HUES48 (cell line): ENCODE measurements at regions not wholly inside any gene's neighbourhood (a gene's known extent, or its start where the extent isn't known, plus 50 kb on each side); places are given as distances from the start of the nearest gene placed in this dataset.

Experiments
- H3K27ac ChIP-seq: one replicate; pipeline ENCODE4 v1.7.0; 2013; ENCODE audit warnings: low read depth, low read length, inconsistent platforms
- H3K27me3 ChIP-seq: 2 replicates; pipeline ENCODE4 v1.6.1; 2013; ENCODE audit warnings: mild to moderate bottlenecking, low read length; ENCODE audit not compliant: control insufficient read depth, insufficient read depth
- H3K36me3 ChIP-seq: 2 replicates; pipeline ENCODE4 v1.6.1; 2013; ENCODE audit warnings: low read length; ENCODE audit not compliant: control insufficient read depth, insufficient read depth
- H3K4me1 ChIP-seq: 2 replicates; pipeline ENCODE4 v1.6.1; 2013; ENCODE audit warnings: mild to moderate bottlenecking, low read length; ENCODE audit not compliant: control insufficient read depth, insufficient read depth
- H3K4me3 ChIP-seq: 2 replicates; pipeline ENCODE4 v1.5.1; 2013; ENCODE audit warnings: mild to moderate bottlenecking, low read depth, low read length
- H3K9ac ChIP-seq: 2 replicates; pipeline ENCODE4 v1.6.1; 2013; ENCODE audit warnings: mild to moderate bottlenecking, low read depth, low read length, moderate library complexity
- H3K9me3 ChIP-seq: 2 replicates; pipeline ENCODE4 v1.6.1; 2013; ENCODE audit warnings: low read length; ENCODE audit not compliant: control insufficient read depth, insufficient read depth

GRCh38 chr10:20407357-20407756, 489.8 kb downstream of the NEBL start:
- H3K9ac ChIP-seq, result no peak overlapping the region
- H3K9me3 ChIP-seq, result no peaks in the 10 kb centered on the region
- no peaks in the 10 kb centered on the region for H3K36me3 ChIP-seq
- no peak overlapping the region for H3K27ac ChIP-seq
- H3K4me1 ChIP-seq, result no peaks in the 10 kb centered on the region
- H3K4me3 ChIP-seq, result no peak overlapping the region
- H3K27me3 ChIP-seq, result no peaks in the 10 kb centered on the region

GRCh38 chr10:20406281-20407104, 490.6 kb downstream of the NEBL start:
- Histone ChIP-seq H3K4me3 (no peak overlapping the region), H3K9me3 (no peaks in the 10 kb centered on the region), H3K4me1 (no peaks in the 10 kb centered on the region), H3K27me3 (no peaks in the 10 kb centered on the region), H3K27ac (no peak overlapping the region), H3K9ac (no peak overlapping the region), H3K36me3 (no peaks in the 10 kb centered on the region)

DNA sequence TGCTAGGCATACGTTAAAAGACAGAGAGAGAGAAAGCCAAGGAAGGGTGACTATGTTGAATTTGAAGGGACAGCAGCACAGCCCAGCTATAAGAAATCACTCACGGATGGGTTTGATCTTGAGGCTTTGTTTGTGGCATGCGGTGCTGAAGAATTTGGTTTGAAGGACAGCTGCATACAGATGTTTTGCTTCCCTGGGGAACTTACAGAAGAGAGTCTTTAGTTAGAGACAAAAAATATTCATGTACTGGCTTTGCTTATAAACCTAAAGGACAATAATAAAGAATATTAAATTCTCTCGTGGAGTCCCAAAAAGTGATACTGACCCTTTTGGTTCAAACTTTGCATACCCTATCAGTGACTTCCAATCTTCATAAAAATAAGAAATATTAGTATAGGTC, 491.4 kb downstream of the NEBL start:
- Histone ChIP-seq H3K4me3 (no peak overlapping the region), H3K36me3 (no peaks in the 10 kb centered on the region), H3K4me1 (no peaks in the 10 kb centered on the region), H3K27me3 (no peaks in the 10 kb centered on the region), H3K27ac (no peak overlapping the region), H3K9me3 (no peaks in the 10 kb centered on the region), H3K9ac (no peak overlapping the region)

DNA sequence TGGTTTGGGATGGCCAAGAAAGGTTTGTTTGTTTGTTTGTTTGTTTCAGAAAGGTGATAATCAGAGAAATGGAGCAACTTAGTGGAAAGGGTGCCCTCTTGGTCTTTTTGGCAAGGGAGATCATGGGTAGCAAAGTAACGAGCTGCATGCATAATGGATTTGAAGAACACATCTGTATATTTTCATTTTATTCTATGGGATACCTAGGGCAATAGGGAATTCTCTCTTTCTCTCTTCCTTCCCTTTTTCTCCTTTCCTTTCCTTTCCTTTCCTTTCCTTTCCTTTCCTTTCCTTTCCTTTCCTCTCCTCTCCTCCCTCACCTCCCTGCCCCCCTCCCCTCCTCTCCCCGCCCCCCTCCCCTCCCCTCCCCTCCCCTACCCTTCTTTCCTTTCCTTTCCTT, 492.1 kb downstream of the NEBL start:
- Histone ChIP-seq H3K9me3 (no peaks in the 10 kb centered on the region), H3K9ac (no peak overlapping the region), H3K27me3 (no peaks in the 10 kb centered on the region), H3K4me3 (no peak overlapping the region), H3K27ac (no peak overlapping the region), H3K4me1 (no peaks in the 10 kb centered on the region), H3K36me3 (no peaks in the 10 kb centered on the region)

DNA sequence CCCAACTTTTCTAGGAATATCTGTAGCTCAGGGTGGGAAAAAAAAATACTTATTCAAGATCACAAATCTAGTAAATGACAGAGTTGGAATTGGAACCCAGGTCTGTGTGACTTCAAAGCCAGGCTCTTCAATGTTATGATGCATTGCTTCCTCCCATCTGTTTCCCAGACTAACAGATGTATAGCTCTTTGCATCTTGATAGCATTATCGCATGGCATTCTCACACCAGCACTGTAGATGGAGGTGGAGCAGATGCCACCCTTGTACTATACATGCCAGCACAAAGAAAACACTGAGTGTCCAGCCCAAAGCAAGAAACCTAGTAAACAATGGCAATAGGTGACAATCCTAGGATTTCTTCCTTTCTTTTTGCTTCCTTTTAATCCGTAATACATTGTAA, 497.3 kb downstream of the NEBL start:
- no peaks in the 10 kb centered on the region for H3K9me3 ChIP-seq
- no peaks in the 10 kb centered on the region for H3K36me3 ChIP-seq
- H3K4me3 ChIP-seq, result no peak overlapping the region
- H3K27ac ChIP-seq, result no peak overlapping the region
- no peaks in the 10 kb centered on the region for H3K27me3 ChIP-seq
- H3K9ac ChIP-seq, result no peak overlapping the region
- no peaks in the 10 kb centered on the region for H3K4me1 ChIP-seq

DNA sequence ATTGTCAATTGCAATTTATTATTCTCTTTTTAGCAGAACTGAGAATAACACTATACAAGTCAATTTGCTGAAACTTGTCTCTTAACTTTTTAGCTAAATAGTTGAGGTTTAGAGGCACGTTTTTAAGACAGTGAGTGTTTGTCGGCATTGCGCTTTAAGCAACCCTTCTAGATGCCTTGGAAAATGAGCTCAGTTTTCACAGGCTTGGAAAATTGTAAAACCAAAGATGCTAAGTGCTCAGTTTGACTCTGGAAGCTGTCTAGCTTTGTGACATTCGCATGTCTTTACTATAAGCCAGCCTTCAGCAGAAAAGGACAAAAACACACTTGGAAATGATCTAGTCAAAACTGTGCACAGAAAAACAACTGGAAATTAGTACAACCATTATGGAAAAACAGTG, 500.4 kb downstream of the NEBL start:
- Histone ChIP-seq H3K27me3 (no peaks in the 10 kb centered on the region), H3K9me3 (no peaks in the 10 kb centered on the region), H3K36me3 (no peaks in the 10 kb centered on the region), H3K4me1 (no peaks in the 10 kb centered on the region), H3K9ac (no peak overlapping the region), H3K27ac (no peak overlapping the region), H3K4me3 (no peak overlapping the region)

GRCh38 chr10:20396205-20396604, 500.9 kb downstream of the NEBL start:
- Histone ChIP-seq H3K27me3 (no peaks in the 10 kb centered on the region), H3K36me3 (no peaks in the 10 kb centered on the region), H3K9ac (no peak overlapping the region), H3K9me3 (no peaks in the 10 kb centered on the region), H3K27ac (no peak overlapping the region), H3K4me1 (no peaks in the 10 kb centered on the region), H3K4me3 (no peak overlapping the region)

DNA sequence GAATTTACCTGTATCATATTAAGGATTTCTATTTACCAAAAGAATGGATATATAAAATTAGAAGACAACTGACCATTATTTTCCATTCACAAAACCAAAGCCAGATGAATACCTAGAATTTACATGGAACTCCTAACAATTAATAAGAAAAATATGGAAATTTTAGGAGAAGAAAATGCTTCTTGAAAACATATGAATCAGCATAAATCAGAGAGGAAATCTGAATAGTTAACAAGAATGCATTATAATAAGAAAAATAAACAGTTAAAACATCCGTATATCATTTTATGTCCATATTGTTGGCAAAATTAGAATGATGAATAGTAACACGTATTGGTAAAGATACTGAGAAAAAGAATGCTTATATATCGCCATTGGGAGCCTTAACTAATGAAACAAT, 505.5 kb downstream of the NEBL start:
- no peaks in the 10 kb centered on the region for H3K4me1 ChIP-seq
- H3K27ac ChIP-seq, result no peak overlapping the region
- H3K9ac ChIP-seq, result no peak overlapping the region
- H3K27me3 ChIP-seq, result no peaks in the 10 kb centered on the region
- no peak overlapping the region for H3K4me3 ChIP-seq
- no peaks in the 10 kb centered on the region for H3K36me3 ChIP-seq
- H3K9me3 ChIP-seq, result no peaks in the 10 kb centered on the region

- Histone ChIP-seq H3K9me3 (peaks cover 13% of the 10 kb centered on the region), H3K4me3 (no peak overlapping the region), H3K9ac (no peak overlapping the region), H3K4me1 (no peaks in the 10 kb centered on the region), H3K27me3 (no peaks in the 10 kb centered on the region), H3K27ac (no peak overlapping the region), H3K36me3 (no peaks in the 10 kb centered on the region)
These were observed 515.4 kb downstream of the NEBL start for GRCh38 chr10:20381761-20382160.

- Histone ChIP-seq H3K9ac (no peak overlapping the region), H3K4me1 (no peaks in the 10 kb centered on the region), H3K9me3 (peaks cover 13% of the 10 kb centered on the region), H3K27ac (no peak overlapping the region), H3K4me3 (no peak overlapping the region), H3K27me3 (no peaks in the 10 kb centered on the region), H3K36me3 (no peaks in the 10 kb centered on the region)
These were observed 516.7 kb downstream of the NEBL start for GRCh38 chr10:20380401-20380800.

DNA sequence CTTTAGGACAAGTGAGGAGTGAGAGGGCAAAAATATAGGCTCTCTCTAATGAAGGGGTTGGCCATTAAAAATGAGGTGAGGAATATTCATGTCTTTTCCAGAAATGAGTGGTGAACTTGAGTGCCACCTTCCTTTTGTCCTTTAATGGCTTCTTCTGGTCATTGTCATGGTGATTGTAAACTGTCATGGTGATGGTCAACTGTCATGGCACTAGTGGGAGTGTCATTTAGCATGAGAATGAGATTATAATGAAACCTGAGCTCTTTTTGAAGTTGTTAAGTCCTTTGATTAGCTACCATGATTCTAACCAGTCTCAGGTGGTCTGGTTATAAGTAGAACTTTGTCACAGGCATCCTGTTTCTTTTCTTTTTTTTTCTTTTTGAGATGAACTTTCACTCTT, 524.4 kb downstream of the NEBL start:
- no peak overlapping the region for H3K9ac ChIP-seq
- H3K4me1 ChIP-seq, result peaks cover 26% of the 10 kb centered on the region
- H3K27me3 ChIP-seq, result no peaks in the 10 kb centered on the region
- no peaks in the 10 kb centered on the region; the same call in 1 of the 2 replicates for H3K9me3 ChIP-seq
- peak overlapping the region; percentile 59 for H3K27ac ChIP-seq
- H3K36me3 ChIP-seq, result no peaks in the 10 kb centered on the region; the same call in 1 of the 2 replicates
- H3K4me3 ChIP-seq, result no peak overlapping the region
